Upper lobe of left lung (tissue), 6 donors: ENCODE measurements at regions not wholly inside any gene's neighbourhood (a gene's known extent, or its start where the extent isn't known, plus 50 kb on each side); places are given as distances from the start of the nearest gene placed in this dataset.
A peak's percentile ranks its signal among the peaks of the same experiment; 100 is the strongest.
"Not testable (repeated sequence)": the region's sequence is repeated elsewhere in the genome, so short reads cannot be mapped to it uniquely, and the experiment has no call there.

Source experiments
- ATAC-seq, 2 donors: fragments of 200-7000 bp; cut with Tn5 transposase; one replicate each; pipeline ENCODE4 v1.9.1; 2022; ENCODE audit warnings: mild to moderate bottlenecking in 2 of 2, moderate library complexity in 2 of 2; ENCODE audit not compliant: low FRiP score in 2 of 2
- DNase-seq, 2 donors: peaks; one replicate each; pipeline ENCODE4 v3.0.0-alpha.2; 2019 to 2020
- H3K27ac ChIP-seq, 4 donors: fragments of 200-600 bp; sonication (generic); one replicate each; pipeline ENCODE4 v1.5.1; 2016 to 2019
- H3K27me3 ChIP-seq, 4 donors: fragments of 200-600 bp; sonication (generic); one replicate each; pipeline ENCODE4 v1.5.1; 2017 to 2019
- H3K36me3 ChIP-seq, 4 donors: fragments of 200-600 bp; sonication (generic); one replicate each; pipeline ENCODE4 v1.5.1; 2016 to 2019
- H3K4me1 ChIP-seq, 4 donors: fragments of 200-600 bp; sonication (generic); one replicate each; pipeline ENCODE4 v1.5.1; 2018 to 2019
- H3K4me3 ChIP-seq, 4 donors: fragments of 200-600 bp; sonication (generic); one replicate each; pipeline ENCODE4 v1.5.1; 2017 to 2019; ENCODE audit warnings: mild to moderate bottlenecking in 2 of 4, moderate library complexity in 1 of 4
- H3K9me3 ChIP-seq, 4 donors: fragments of 200-600 bp; sonication (generic); one replicate each; pipeline ENCODE4 v1.5.1; 2018 to 2019
- EP300 ChIP-seq, 4 donors: sonication (generic); formaldehyde crosslinking; IDR thresholded peaks; one replicate each; pipeline ENCODE4 v1.5.1; 2017; ENCODE audit warnings: antibody characterized with exemption in 4 of 4, control low read depth in 2 of 4
- POLR2A ChIP-seq, 4 donors: fragments of 450-650 bp; IDR thresholded peaks; one replicate each; pipeline ENCODE4 v1.5.1; 2016 to 2017; ENCODE audit warnings: antibody characterized with exemption in 4 of 4, mild to moderate bottlenecking in 2 of 4
- POLR2AphosphoS5 ChIP-seq, 2 donors: sonication (generic); formaldehyde crosslinking; IDR thresholded peaks; one replicate each; pipeline ENCODE4 v1.5.1; 2017; ENCODE audit warnings: antibody characterized with exemption in 2 of 2
- WGBS, 2 donors: methylation state at CpG; one replicate each; pipeline ENCODE4 v1.1.5; 2017 to 2018; 5-methylcytosine and 5-hydroxymethylcytosine counted together
- TF ChIP-seq, protein P1 (sequence below), 6 experiments: fragments of 450-650 bp in 4 of 6; fragments of 200-600 bp in 2 of 6; sonication (generic) in 2 of 6; IDR thresholded peaks; one replicate each; pipeline ENCODE4 v1.5.1; 2016 to 2019; ENCODE audit warnings: antibody characterized with exemption in 6 of 6
- donor health status: DM: no; HTN: no; CAD: no; lungs with moderate emphysema.
- donor health status: DM: no; HTN: yes; CAD: no; lungs with severe emphysema.

DNA sequence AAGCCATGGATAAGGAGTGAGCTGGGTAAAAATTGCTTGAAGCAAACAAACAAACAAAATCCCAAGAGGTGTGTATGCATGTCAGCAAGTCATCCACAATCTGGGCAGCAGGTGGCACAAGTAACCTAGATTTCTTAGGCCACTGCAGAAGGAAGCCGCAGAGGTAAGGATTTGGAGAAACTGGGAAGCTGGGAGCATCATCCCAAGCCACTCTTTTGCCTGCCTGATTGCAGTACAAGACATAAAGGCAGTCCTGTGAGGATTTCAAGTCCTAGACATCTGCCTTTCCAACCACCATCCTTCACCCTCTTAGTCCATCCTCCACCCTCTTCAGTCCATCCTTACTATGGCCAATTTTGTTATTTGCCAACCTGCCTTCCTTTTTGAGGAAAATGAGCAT is 67.2 kb upstream of the BMAL1 start:
- WGBS, 2 donors, result 13 to 18% methylated on average over 1 of the region's 1 CpG
- DNase-seq (peak in 1 of 2 donors; percentile 74), ATAC-seq (peak in 1 of 2 donors; percentile 49)
- Histone ChIP-seq H3K4me3 (no peak overlapping the region), H3K27me3 (no peaks in the 10 kb centered on the region), H3K27ac (no peak overlapping the region), H3K36me3 (no peaks in the 10 kb centered on the region), H3K4me1 (peaks cover 10 to 21% (median 11%) of the 10 kb centered on the region in 4 donors), H3K9me3 (no peaks in the 10 kb centered on the region)
- no peak for TF ChIP-seq EP300 (IDR thresholded peaks at IDR 0.05)
- TF ChIP-seq POLR2AphosphoS5 (IDR thresholded peaks at IDR 0.05), result no peak
- TF ChIP-seq, protein P1, sequence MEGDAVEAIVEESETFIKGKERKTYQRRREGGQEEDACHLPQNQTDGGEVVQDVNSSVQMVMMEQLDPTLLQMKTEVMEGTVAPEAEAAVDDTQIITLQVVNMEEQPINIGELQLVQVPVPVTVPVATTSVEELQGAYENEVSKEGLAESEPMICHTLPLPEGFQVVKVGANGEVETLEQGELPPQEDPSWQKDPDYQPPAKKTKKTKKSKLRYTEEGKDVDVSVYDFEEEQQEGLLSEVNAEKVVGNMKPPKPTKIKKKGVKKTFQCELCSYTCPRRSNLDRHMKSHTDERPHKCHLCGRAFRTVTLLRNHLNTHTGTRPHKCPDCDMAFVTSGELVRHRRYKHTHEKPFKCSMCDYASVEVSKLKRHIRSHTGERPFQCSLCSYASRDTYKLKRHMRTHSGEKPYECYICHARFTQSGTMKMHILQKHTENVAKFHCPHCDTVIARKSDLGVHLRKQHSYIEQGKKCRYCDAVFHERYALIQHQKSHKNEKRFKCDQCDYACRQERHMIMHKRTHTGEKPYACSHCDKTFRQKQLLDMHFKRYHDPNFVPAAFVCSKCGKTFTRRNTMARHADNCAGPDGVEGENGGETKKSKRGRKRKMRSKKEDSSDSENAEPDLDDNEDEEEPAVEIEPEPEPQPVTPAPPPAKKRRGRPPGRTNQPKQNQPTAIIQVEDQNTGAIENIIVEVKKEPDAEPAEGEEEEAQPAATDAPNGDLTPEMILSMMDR (IDR thresholded peaks at IDR 0.05), result peak; percentile 41 to 76 (median 58)
- TF ChIP-seq POLR2A (IDR thresholded peaks at IDR 0.05), result no peak

DNA sequence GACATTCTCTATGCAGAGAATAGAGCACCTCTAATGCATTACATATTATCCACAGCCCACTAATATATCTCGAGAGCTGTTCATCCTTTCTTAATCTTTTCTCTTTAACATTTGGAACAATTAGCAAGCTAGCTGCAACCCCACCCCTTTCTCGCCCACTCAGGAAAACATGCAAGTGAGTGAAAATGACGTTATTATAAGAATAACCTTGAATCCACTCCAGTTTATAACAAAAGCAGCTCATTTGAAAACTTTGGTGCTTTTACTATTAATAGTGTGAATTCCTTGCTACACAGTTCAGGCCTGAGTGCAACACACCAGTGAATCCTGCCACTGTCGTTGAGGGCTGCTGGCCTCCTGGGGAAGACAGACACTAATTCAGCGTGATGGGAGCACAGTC is 63.3 kb upstream of the BMAL1 start:
- H3K4me1 ChIP-seq, result no peaks in the 10 kb centered on the region
- no peak overlapping the region for H3K27ac ChIP-seq
- H3K4me3 ChIP-seq, result no peak overlapping the region
- H3K36me3 ChIP-seq, result no peaks in the 10 kb centered on the region
- no peaks in the 10 kb centered on the region for H3K27me3 ChIP-seq
- TF ChIP-seq POLR2A (IDR thresholded peaks at IDR 0.05), result no peak
- DNase-seq (no peak), ATAC-seq (no peak)
- no peaks in the 10 kb centered on the region for H3K9me3 ChIP-seq
- WGBS, 2 donors, result 68 to 77% methylated on average over 5 of the region's 5 CpGs

DNA sequence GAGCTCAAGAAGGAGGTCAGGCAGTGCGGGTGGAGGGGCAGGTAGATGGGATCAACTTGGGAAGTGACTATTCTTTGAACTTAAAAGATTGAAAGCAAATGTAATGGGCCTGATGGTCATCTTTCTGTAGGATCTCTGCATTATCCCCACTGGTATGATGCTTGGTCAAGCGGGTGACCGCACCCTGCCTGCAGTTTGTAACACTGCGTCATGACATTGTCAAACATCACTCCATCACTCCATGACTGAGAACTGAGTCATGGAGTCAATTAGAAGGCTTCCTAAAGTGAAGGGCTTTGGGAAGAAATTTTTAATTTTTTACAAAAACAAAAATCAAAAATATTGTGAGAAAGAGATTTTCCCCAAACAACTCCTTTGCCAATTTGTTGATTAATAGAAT is 62.4 kb upstream of the BMAL1 start:
- WGBS, 2 donors, result 90 to 96% methylated on average over 4 of the region's 4 CpGs
- DNase-seq, result no peak
- no peak overlapping the region for H3K4me3 ChIP-seq
- no peaks in the 10 kb centered on the region for H3K4me1 ChIP-seq
- H3K9me3 ChIP-seq, result no peaks in the 10 kb centered on the region
- H3K27me3 ChIP-seq, result no peaks in the 10 kb centered on the region
- no peak overlapping the region for H3K27ac ChIP-seq
- TF ChIP-seq, protein P1 (IDR thresholded peaks at IDR 0.05), result no peak
- TF ChIP-seq POLR2A (IDR thresholded peaks at IDR 0.05), result no peak
- TF ChIP-seq EP300 (IDR thresholded peaks at IDR 0.05), result no peak
- TF ChIP-seq POLR2AphosphoS5 (IDR thresholded peaks at IDR 0.05), result no peak
- no peaks in the 10 kb centered on the region for H3K36me3 ChIP-seq
- ATAC-seq, result no peak

DNA sequence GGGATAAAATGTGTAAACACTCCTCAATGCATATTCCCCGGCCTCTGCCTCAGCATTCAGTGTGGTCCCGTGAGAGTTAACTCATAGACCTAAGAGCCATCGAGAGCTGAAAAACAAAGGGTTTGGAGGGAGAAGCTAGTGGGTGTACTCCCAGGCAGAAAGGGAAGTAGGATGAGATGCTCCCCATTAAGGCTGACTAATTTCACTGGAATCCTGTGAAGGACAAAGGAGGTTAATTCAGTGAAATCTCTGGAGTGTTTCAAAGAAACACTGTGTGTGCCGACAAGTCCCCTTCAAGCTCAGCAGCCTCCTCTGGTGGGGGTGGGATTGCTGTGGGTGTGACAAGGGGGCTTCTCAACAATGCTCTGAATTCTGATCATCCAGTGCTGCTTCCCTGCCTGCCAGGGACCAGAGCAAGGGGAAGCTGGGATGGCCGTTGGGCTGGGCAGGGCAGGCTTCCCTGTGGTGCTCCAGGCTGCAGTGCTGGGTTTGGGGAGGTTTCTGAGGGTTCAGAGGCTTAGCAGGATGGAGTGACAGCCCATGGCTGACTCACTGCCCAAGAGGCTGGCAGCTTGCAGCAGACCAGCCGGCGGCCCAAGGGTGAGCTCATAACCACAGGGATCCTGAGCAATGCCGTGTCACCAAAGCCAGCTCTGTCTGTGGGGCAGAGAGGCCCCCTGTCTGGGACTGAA is 61.4 kb upstream of the BMAL1 start:
- Histone ChIP-seq H3K36me3 (no peaks in the 10 kb centered on the region), H3K9me3 (no peaks in the 10 kb centered on the region), H3K4me1 (no peaks in the 10 kb centered on the region), H3K27me3 (no peaks in the 10 kb centered on the region), H3K27ac (no peak overlapping the region), H3K4me3 (no peak overlapping the region)
- WGBS, 2 donors, result 73 to 84% methylated on average over 6 to 8 of the region's 8 CpGs
- ATAC-seq, result peak; percentile 41 to 90
- DNase-seq, result peak in 1 of 2 donors; percentile 75
- no peak for TF ChIP-seq EP300 (IDR thresholded peaks at IDR 0.05)
- no peak for TF ChIP-seq POLR2AphosphoS5 (IDR thresholded peaks at IDR 0.05)
- TF ChIP-seq, protein P1 (IDR thresholded peaks at IDR 0.05), result no peak
- no peak for TF ChIP-seq POLR2A (IDR thresholded peaks at IDR 0.05)

DNA sequence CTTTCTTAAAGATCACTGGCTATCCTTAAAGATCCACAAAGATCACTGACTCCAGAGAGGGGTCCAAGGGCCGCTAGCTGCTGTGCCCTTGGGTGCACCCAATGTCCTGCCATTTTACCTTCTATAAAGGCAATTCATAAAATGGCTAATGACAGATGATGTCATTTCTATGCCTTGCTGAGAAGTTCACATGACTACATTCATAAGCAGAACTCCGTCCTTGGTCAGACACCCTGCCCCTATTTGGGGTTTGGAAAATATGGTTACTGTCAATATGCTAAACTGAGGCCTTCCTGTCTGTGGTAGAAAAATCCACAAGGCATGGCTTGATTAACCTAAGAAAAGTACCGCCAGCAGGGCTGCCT is 60.9 kb upstream of the BMAL1 start:
- TF ChIP-seq EP300 (IDR thresholded peaks at IDR 0.05), result no peak
- no peak for TF ChIP-seq POLR2AphosphoS5 (IDR thresholded peaks at IDR 0.05)
- H3K4me1 ChIP-seq, result peaks cover 0 to 3% (median 0%) of the 10 kb centered on the region in 4 donors
- ATAC-seq (no peak), DNase-seq (no peak)
- H3K27ac ChIP-seq, result no peak overlapping the region
- no peaks in the 10 kb centered on the region for H3K36me3 ChIP-seq
- H3K9me3 ChIP-seq, result no peaks in the 10 kb centered on the region
- H3K27me3 ChIP-seq, result no peaks in the 10 kb centered on the region
- 75 to 80% methylated on average over 2 to 3 of the region's 3 CpGs for WGBS, 2 donors
- no peak overlapping the region for H3K4me3 ChIP-seq

DNA sequence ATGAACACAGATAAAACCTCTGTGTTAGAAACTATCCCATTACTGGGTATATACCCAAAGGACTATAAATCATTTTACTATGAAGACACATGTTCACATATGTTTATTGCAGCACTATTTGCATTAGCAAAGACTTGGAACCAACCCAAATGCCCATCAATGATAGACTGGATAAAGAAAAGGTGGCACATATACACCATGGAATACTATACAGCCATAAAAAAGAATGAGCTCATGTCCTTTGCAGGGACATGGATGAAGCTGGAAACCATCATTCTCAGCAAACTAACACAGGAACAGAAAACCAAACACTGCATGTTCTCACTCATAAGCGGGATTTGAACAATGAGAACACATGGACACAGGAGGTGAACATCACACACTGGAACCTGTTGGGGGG is 58.9 kb upstream of the BMAL1 start:
- not testable (repeated sequence) for H3K9me3 ChIP-seq, H3K4me3 ChIP-seq, ATAC-seq, H3K27ac ChIP-seq, H3K36me3 ChIP-seq, H3K4me1 ChIP-seq, DNase-seq, H3K27me3 ChIP-seq
- 80 to 95% methylated on average over 1 of the region's 1 CpG for WGBS, 2 donors
